ENCODE measurements at regions not wholly inside any gene's neighbourhood (a gene's known extent, or its start where the extent isn't known, plus 50 kb on each side); places are given as distances from the start of the nearest gene placed in this dataset.
"Not testable (repeated sequence)": the region's sequence is repeated elsewhere in the genome, so short reads cannot be mapped to it uniquely, and the experiment has no call there.

- not testable (repeated sequence) for H3K36me3 ChIP-seq (ENCODE audit: insufficient read depth, low read length); H3K4me1 ChIP-seq (ENCODE audit: low read length); DNase-seq; H3K9me3 ChIP-seq (ENCODE audit: low read length); H3K9me2 ChIP-seq (replicated peaks; ENCODE audit: insufficient read depth, low read length); H3K27me3 ChIP-seq (ENCODE audit: low read length); H3K79me2 ChIP-seq (ENCODE audit: low read length); H2AFZ ChIP-seq (ENCODE audit: low read length); H3K4me3 ChIP-seq (ENCODE audit: low read length); H3K27ac ChIP-seq (ENCODE audit: low read length); H3K9ac ChIP-seq (ENCODE audit: low read length); H4K20me1 ChIP-seq (ENCODE audit: insufficient read depth, low read depth, low read length); H3K4me2 ChIP-seq (ENCODE audit: low read depth, low read length, poor library complexity, severe bottlenecking)
Observed at GRCh38 chr6:156441-157140, 135.7 kb upstream of the DUSP22 start.

GRCh38 chr6:157176-157575, 135.1 kb upstream of the DUSP22 start:
- not testable (repeated sequence) for H3K79me2 ChIP-seq (ENCODE audit: low read length); H3K9me2 ChIP-seq (replicated peaks; ENCODE audit: insufficient read depth, low read length); H3K9ac ChIP-seq (ENCODE audit: low read length); H3K36me3 ChIP-seq (ENCODE audit: insufficient read depth, low read length); H3K4me2 ChIP-seq (ENCODE audit: low read depth, low read length, poor library complexity, severe bottlenecking); H3K4me3 ChIP-seq (ENCODE audit: low read length); H3K4me1 ChIP-seq (ENCODE audit: low read length); H4K20me1 ChIP-seq (ENCODE audit: insufficient read depth, low read depth, low read length); H3K9me3 ChIP-seq (ENCODE audit: low read length); H3K27me3 ChIP-seq (ENCODE audit: low read length); H2AFZ ChIP-seq (ENCODE audit: low read length); H3K27ac ChIP-seq (ENCODE audit: low read length)
- peak; percentile 51 for DNase-seq

- not testable (repeated sequence) for H3K4me3 ChIP-seq (ENCODE audit: low read length); H3K9ac ChIP-seq (ENCODE audit: low read length); H4K20me1 ChIP-seq (ENCODE audit: insufficient read depth, low read depth, low read length); H3K9me3 ChIP-seq (ENCODE audit: low read length); H3K4me2 ChIP-seq (ENCODE audit: low read depth, low read length, poor library complexity, severe bottlenecking); H3K36me3 ChIP-seq (ENCODE audit: insufficient read depth, low read length); H2AFZ ChIP-seq (ENCODE audit: low read length); H3K27me3 ChIP-seq (ENCODE audit: low read length); H3K9me2 ChIP-seq (replicated peaks; ENCODE audit: insufficient read depth, low read length); H3K79me2 ChIP-seq (ENCODE audit: low read length); H3K4me1 ChIP-seq (ENCODE audit: low read length); DNase-seq; H3K27ac ChIP-seq (ENCODE audit: low read length)
Observed at GRCh38 chr6:161657-162056, 130.6 kb upstream of the DUSP22 start.

DNA sequence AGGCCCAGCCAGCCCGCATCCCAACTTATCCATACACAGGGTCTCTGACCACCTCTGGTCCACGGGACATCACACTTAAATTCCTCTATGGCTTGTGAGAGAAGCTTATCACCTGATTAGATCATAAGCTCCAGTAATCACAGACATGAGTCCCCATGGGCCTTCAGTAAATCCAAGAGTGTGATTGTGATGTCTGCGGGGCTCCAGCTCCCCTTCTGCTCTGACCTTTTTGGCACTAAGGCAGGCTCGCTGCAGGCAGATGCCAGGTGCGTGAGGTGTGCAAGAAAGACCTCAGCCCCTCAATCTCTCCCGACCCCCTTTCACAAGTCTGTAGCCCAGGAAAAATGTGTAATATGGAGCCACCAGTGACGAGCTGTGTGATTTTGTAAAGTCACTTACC, 127.6 kb upstream of the DUSP22 start:
- no peak for DNase-seq
- no peak overlapping the region for H3K9ac ChIP-seq (ENCODE audit: low read length)
- H3K9me2 ChIP-seq (replicated peaks; ENCODE audit: insufficient read depth, low read length), result no peaks in the 10 kb centered on the region
- H3K4me2 ChIP-seq (ENCODE audit: low read depth, low read length, poor library complexity, severe bottlenecking), result no peak overlapping the region
- no peaks in the 10 kb centered on the region for H3K79me2 ChIP-seq (ENCODE audit: low read length)
- no peaks in the 10 kb centered on the region for H4K20me1 ChIP-seq (ENCODE audit: insufficient read depth, low read depth, low read length)
- H3K36me3 ChIP-seq (ENCODE audit: insufficient read depth, low read length), result no peaks in the 10 kb centered on the region
- H3K27me3 ChIP-seq (ENCODE audit: low read length), result no peaks in the 10 kb centered on the region
- H3K4me1 ChIP-seq (ENCODE audit: low read length), result no peaks in the 10 kb centered on the region
- no peaks in the 10 kb centered on the region for H3K9me3 ChIP-seq (ENCODE audit: low read length)
- H3K27ac ChIP-seq (ENCODE audit: low read length), result no peak overlapping the region
- no peak overlapping the region for H2AFZ ChIP-seq (ENCODE audit: low read length)
- no peak overlapping the region for H3K4me3 ChIP-seq (ENCODE audit: low read length)

DNA sequence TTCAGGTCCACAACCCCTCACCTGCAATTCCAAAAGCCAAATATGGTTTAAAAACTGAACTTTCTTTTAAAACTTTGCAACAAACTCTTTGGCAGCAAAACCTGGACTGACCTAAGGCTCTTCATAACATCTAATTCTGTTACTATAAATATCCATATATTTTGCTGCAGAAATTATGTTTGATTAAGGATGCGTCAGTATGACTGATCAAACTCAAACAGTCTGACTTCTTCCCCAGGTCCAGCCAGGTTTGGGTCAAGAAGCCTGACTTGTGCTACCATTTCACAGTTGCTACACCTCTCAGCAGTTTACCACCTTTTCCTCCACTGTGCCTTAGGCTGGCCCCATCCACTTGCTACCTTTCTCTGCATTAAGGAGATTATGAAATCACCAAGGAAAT, 127.0 kb upstream of the DUSP22 start:
- Histone ChIP-seq H4K20me1 (ENCODE audit: insufficient read depth, low read depth, low read length) (no peaks in the 10 kb centered on the region), H3K36me3 (ENCODE audit: insufficient read depth, low read length) (no peaks in the 10 kb centered on the region), H3K79me2 (ENCODE audit: low read length) (no peaks in the 10 kb centered on the region), H3K9me2 (replicated peaks; ENCODE audit: insufficient read depth, low read length) (no peaks in the 10 kb centered on the region), H2AFZ (ENCODE audit: low read length) (no peak overlapping the region), H3K4me1 (ENCODE audit: low read length) (no peaks in the 10 kb centered on the region), H3K27me3 (ENCODE audit: low read length) (no peaks in the 10 kb centered on the region), H3K27ac (ENCODE audit: low read length) (no peak overlapping the region), H3K4me2 (ENCODE audit: low read depth, low read length, poor library complexity, severe bottlenecking) (no peak overlapping the region), H3K9ac (ENCODE audit: low read length) (no peak overlapping the region), H3K9me3 (ENCODE audit: low read length) (no peaks in the 10 kb centered on the region), H3K4me3 (ENCODE audit: low read length) (no peak overlapping the region)
- no peak for DNase-seq

- no peaks in the 10 kb centered on the region for H3K4me1 ChIP-seq (ENCODE audit: low read length)
- H3K9me3 ChIP-seq (ENCODE audit: low read length), result no peaks in the 10 kb centered on the region
- no peak overlapping the region for H3K9ac ChIP-seq (ENCODE audit: low read length)
- no peak overlapping the region for H3K27ac ChIP-seq (ENCODE audit: low read length)
- no peak for DNase-seq
- no peaks in the 10 kb centered on the region for H3K79me2 ChIP-seq (ENCODE audit: low read length)
- no peaks in the 10 kb centered on the region for H4K20me1 ChIP-seq (ENCODE audit: insufficient read depth, low read depth, low read length)
- H3K9me2 ChIP-seq (replicated peaks; ENCODE audit: insufficient read depth, low read length), result no peaks in the 10 kb centered on the region
- no peak overlapping the region for H3K4me3 ChIP-seq (ENCODE audit: low read length)
- H3K4me2 ChIP-seq (ENCODE audit: low read depth, low read length, poor library complexity, severe bottlenecking), result no peak overlapping the region
- no peak overlapping the region for H2AFZ ChIP-seq (ENCODE audit: low read length)
- no peaks in the 10 kb centered on the region for H3K36me3 ChIP-seq (ENCODE audit: insufficient read depth, low read length)
- no peaks in the 10 kb centered on the region for H3K27me3 ChIP-seq (ENCODE audit: low read length)
Observed at GRCh38 chr6:165906-166305, 126.4 kb upstream of the DUSP22 start.

GRCh38 chr6:168865-169455, 123.3 kb upstream of the DUSP22 start:
- no peaks in the 10 kb centered on the region for H3K4me1 ChIP-seq (ENCODE audit: low read length)
- no peak overlapping the region for H2AFZ ChIP-seq (ENCODE audit: low read length)
- no peaks in the 10 kb centered on the region for H3K79me2 ChIP-seq (ENCODE audit: low read length)
- H3K9me2 ChIP-seq (replicated peaks; ENCODE audit: insufficient read depth, low read length), result no peaks in the 10 kb centered on the region
- H3K27ac ChIP-seq (ENCODE audit: low read length), result no peak overlapping the region
- H3K9me3 ChIP-seq (ENCODE audit: low read length), result no peaks in the 10 kb centered on the region
- H3K4me2 ChIP-seq (ENCODE audit: low read depth, low read length, poor library complexity, severe bottlenecking), result no peak overlapping the region
- no peaks in the 10 kb centered on the region for H3K27me3 ChIP-seq (ENCODE audit: low read length)
- no peak overlapping the region for H3K4me3 ChIP-seq (ENCODE audit: low read length)
- no peaks in the 10 kb centered on the region for H4K20me1 ChIP-seq (ENCODE audit: insufficient read depth, low read depth, low read length)
- no peak overlapping the region for H3K9ac ChIP-seq (ENCODE audit: low read length)
- no peaks in the 10 kb centered on the region for H3K36me3 ChIP-seq (ENCODE audit: insufficient read depth, low read length)
- peak; percentile 74 for DNase-seq

GRCh38 chr6:174036-174435, 118.3 kb upstream of the DUSP22 start:
- Histone ChIP-seq H3K4me1 (ENCODE audit: low read length) (no peaks in the 10 kb centered on the region), H3K9me2 (replicated peaks; ENCODE audit: insufficient read depth, low read length) (no peaks in the 10 kb centered on the region), H2AFZ (ENCODE audit: low read length) (no peak overlapping the region), H3K36me3 (ENCODE audit: insufficient read depth, low read length) (no peaks in the 10 kb centered on the region), H3K27ac (ENCODE audit: low read length) (no peak overlapping the region), H4K20me1 (ENCODE audit: insufficient read depth, low read depth, low read length) (no peaks in the 10 kb centered on the region), H3K4me2 (ENCODE audit: low read depth, low read length, poor library complexity, severe bottlenecking) (no peak overlapping the region), H3K27me3 (ENCODE audit: low read length) (peaks cover 3% of the 10 kb centered on the region; the same call in 1 of the 2 replicates), H3K4me3 (ENCODE audit: low read length) (no peak overlapping the region), H3K79me2 (ENCODE audit: low read length) (no peaks in the 10 kb centered on the region), H3K9me3 (ENCODE audit: low read length) (no peaks in the 10 kb centered on the region), H3K9ac (ENCODE audit: low read length) (no peak overlapping the region)
- DNase-seq, result no peak

All from Karpas-422 (cell line).